GM12878 (cell line): ENCODE measurements at regions not wholly inside any gene's neighbourhood (a gene's known extent, or its start where the extent isn't known, plus 50 kb on each side); places are given as distances from the start of the nearest gene placed in this dataset.

ENCODE experiments used
- ATAC-seq: fragments of 200-7000 bp; cut with Tn5 transposase; 3 replicates; pipeline ENCODE4 v1.9.1; 2020; ENCODE audit warnings: mild to moderate bottlenecking, moderate library complexity
- BruUV-seq: library from RNA; stranded (reverse); fragments of 400-500 nt; replicated peaks from 2 replicates; lab custom pipeline; 2021; lab: Mats Ljungman, UMichigan
- CTCF ChIA-PET: fragments of 300-600 bp; sonication (Branson Sonifier 250); formaldehyde crosslinking; extraction: SDS; loops from one replicate; lab custom pipeline; 2021; ENCODE audit warnings: inconsistent platforms; lab: Yijun Ruan, JAX
- POLR2A ChIA-PET: fragments of 350-600 bp; formaldehyde crosslinking; extraction: SDS; loops from one replicate; lab custom pipeline; 2021; ENCODE audit warnings: inconsistent platforms; lab: Charles Lee
- RAD21 ChIA-PET: fragments of 300-600 bp; sonication (Branson Sonifier 250); formaldehyde crosslinking; loops from one replicate; lab custom pipeline; 2023; ENCODE audit warnings: antibody characterized with exemption; ENCODE audit not compliant: unreplicated experiment; lab: Charles Lee
- SMC1A ChIA-PET: fragments of 300-600 bp; sonication (Branson Sonifier 250); formaldehyde crosslinking; loops from one replicate; lab custom pipeline; 2023; ENCODE audit not compliant: unreplicated experiment, uncharacterized antibody; lab: Charles Lee
- DNase-seq: peaks from one replicate; pipeline ENCODE4 v3.0.0-alpha.2; 2011; ENCODE audit warnings: low read depth, low spot score
- FAIRE-seq: peaks from 3 replicates; lab custom pipeline; 2011; peaks lifted over from hg19 to GRCh38; lab: Jason Lieb, UNC
- H2AFZ ChIP-seq: 2 replicates; pipeline ENCODE4 v1.6.0; 2011; ENCODE audit warnings: low read depth, low read length, control low read depth; ENCODE audit not compliant: control insufficient read depth
- H3K27ac ChIP-seq: 2 replicates; pipeline ENCODE4 v1.5.1; 2011; ENCODE audit warnings: control low read depth; ENCODE audit not compliant: control insufficient read depth, insufficient read depth
- H3K27me3 ChIP-seq, 2 experiments: replicated peaks in 1 of 2; 2 replicates each; pipeline versions ENCODE4 v1.6.0 to v1.6.1; 2011; ENCODE audit warnings: low read length in 1 of 2; ENCODE audit not compliant: control insufficient read depth in 2 of 2, insufficient read depth in 2 of 2
- H3K36me3 ChIP-seq, 2 experiments: 2 replicates each; pipeline ENCODE4 v1.5.1; 2011; ENCODE audit warnings: low read length in 1 of 2; ENCODE audit not compliant: control insufficient read depth in 2 of 2, insufficient read depth in 2 of 2
- H3K4me1 ChIP-seq: 2 replicates; pipeline ENCODE4 v1.6.1; 2011; ENCODE audit warnings: mild to moderate bottlenecking, low read length, moderate library complexity, mixed read lengths; ENCODE audit not compliant: control insufficient read depth, insufficient read depth
- H3K4me2 ChIP-seq: 2 replicates; pipeline ENCODE4 v1.6.0; 2011; ENCODE audit warnings: control low read depth; ENCODE audit not compliant: control insufficient read depth, insufficient read depth
- H3K4me3 ChIP-seq: fragments of 200-600 bp; sonication (generic); 2 replicates; pipeline ENCODE4 v1.5.1; 2016
- H3K79me2 ChIP-seq: 2 replicates; pipeline ENCODE4 v1.6.0; 2011; ENCODE audit warnings: low read length; ENCODE audit not compliant: control insufficient read depth, insufficient read depth
- H3K9ac ChIP-seq: 2 replicates; pipeline ENCODE4 v1.8.0; 2011; ENCODE audit warnings: low read length, control low read depth, mixed read lengths; ENCODE audit not compliant: control insufficient read depth, insufficient read depth
- H3K9me3 ChIP-seq: replicated peaks from 3 replicates; pipeline ENCODE4 v1.5.1; 2011; ENCODE audit warnings: mild to moderate bottlenecking, low read length; ENCODE audit not compliant: control insufficient read depth, insufficient read depth
- H4K20me1 ChIP-seq: 2 replicates; pipeline ENCODE4 v1.6.0; 2011; ENCODE audit not compliant: control insufficient read depth, insufficient read depth
- CHD4 ChIP-seq: fragments of 200-600 bp; sonication (generic); IDR thresholded peaks from 2 replicates; pipeline ENCODE4 v1.6.1; 2016; ENCODE audit warnings: mild to moderate bottlenecking
- EZH2 ChIP-seq: IDR thresholded peaks from 2 replicates; pipeline ENCODE4 v1.6.1; 2012; ENCODE audit warnings: low read depth, mild to moderate bottlenecking, control low read depth, inconsistent platforms, low read length, borderline replicate concordance; ENCODE audit not compliant: control insufficient read depth
- HCFC1 ChIP-seq: fragments of 150-350 bp; IDR thresholded peaks from 2 replicates; pipeline ENCODE4 v1.6.1; 2014; ENCODE audit warnings: low read length
- HDAC6 ChIP-seq: fragments of 200-600 bp; sonication (generic); IDR thresholded peaks from one replicate; pipeline ENCODE4 v1.8.0; 2017; ENCODE audit warnings: antibody characterized with exemption; ENCODE audit not compliant: unreplicated experiment
- PAX5 ChIP-seq: IDR thresholded peaks from 2 replicates; pipeline ENCODE4 v1.6.1; 2011; ENCODE audit warnings: low read depth, low read length, borderline replicate concordance
- SREBF1 ChIP-seq: IDR thresholded peaks from 2 replicates; pipeline ENCODE4 v1.6.1; 2012; ENCODE audit warnings: mild to moderate bottlenecking, low read length
- WGBS: methylation state at CpG from one replicate; pipeline ENCODE4 v1.1.6; 2016; ENCODE audit warnings: low lambda C conversion rate; ENCODE audit not compliant: insufficient replicate concordance, insufficient coverage; ENCODE audit errors: missing lambda C conversion rate; 5-methylcytosine and 5-hydroxymethylcytosine counted together
- in situ Hi-C: fragments of 300-500 bp; cut with MboI; formaldehyde crosslinking; loops from 9 replicates; pipeline ENCODE4 v1.14.3; 2018; ENCODE audit warnings: mixed read lengths
- intact Hi-C: fragments of 100-400 bp; cut with micrococcal nuclease; formaldehyde crosslinking; loops from one replicate; pipeline ENCODE4 v1.14.2; 2022; ENCODE audit not compliant: unreplicated experiment
- TF ChIP-seq, protein P1 (sequence below): IDR thresholded peaks from 2 replicates; pipeline ENCODE4 v1.6.1; 2012; ENCODE audit warnings: low read depth, low read length, improper control_type of control experiment
- TF ChIP-seq, protein P2 (sequence below): fragments of 450-650 bp; IDR thresholded peaks from 2 replicates; pipeline ENCODE4 v1.6.1; 2017; ENCODE audit warnings: mild to moderate bottlenecking, low read depth, inconsistent platforms; ENCODE audit not compliant: poor library complexity, severe bottlenecking

GRCh38 chr1:118429856-118430255 lies 244.8 kb upstream of the SPAG17 start:
- WGBS: 0% methylated on average over 4 of the region's 4 CpGs
- in situ Hi-C loops (no loop called here), intact Hi-C loops (no loop called here)
- H3K27me3 ChIP-seq: no peaks in the 10 kb centered on the region
- TF ChIP-seq, protein P1, sequence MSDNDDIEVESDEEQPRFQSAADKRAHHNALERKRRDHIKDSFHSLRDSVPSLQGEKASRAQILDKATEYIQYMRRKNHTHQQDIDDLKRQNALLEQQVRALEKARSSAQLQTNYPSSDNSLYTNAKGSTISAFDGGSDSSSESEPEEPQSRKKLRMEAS: no peak
- TF ChIP-seq HDAC6: no peak
- no peak overlapping the region for H3K4me2 ChIP-seq
- H3K27ac ChIP-seq: no peak overlapping the region
- FAIRE-seq (no peak), ATAC-seq (no peak), DNase-seq (no peak)
- BruUV-seq: no TSS peak
- H3K79me2 ChIP-seq: no peaks in the 10 kb centered on the region
- ChIA-PET SMC1A (interaction anchor here (1.0 kb wide), 1 partner anchor 448 kb away, joined by 3 read pairs; no protein-coding TSS in a partner anchor), POLR2A (no interaction called here), RAD21 (interaction anchor here (0.6 to 0.7 kb wide), 2 partner anchors 136 to 355 kb away, joined by 3 read pairs; no protein-coding TSS in a partner anchor), CTCF (no interaction called here)
- no peaks in the 10 kb centered on the region for H4K20me1 ChIP-seq
- H3K9ac ChIP-seq: no peak overlapping the region
- H3K9me3 ChIP-seq: no peaks in the 10 kb centered on the region
- no peak overlapping the region for H2AFZ ChIP-seq
- no peak overlapping the region for H3K4me3 ChIP-seq
- no peaks in the 10 kb centered on the region for H3K36me3 ChIP-seq
- H3K4me1 ChIP-seq: no peaks in the 10 kb centered on the region

DNA sequence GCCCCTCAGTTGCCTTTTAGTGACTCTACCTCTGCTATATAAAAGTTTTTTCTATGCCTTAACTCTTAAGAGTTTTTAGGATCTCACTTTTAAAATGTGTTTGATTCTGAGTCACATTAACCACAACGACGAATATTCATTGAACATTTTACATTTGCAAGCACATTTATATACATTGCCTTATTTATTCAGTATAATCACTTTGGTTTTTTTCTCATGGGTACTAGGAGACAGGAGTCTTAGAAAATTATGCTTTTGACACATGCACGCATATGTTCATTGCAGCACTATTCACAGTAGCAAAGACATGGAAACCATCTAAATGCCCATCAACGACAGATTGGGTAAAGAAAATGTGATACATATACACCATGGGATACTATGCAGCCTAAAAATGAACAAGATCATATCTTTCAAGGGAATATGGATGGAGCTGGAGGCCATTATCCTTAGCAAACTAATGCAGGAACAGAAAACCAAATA lies 236.9 kb upstream of the SPAG17 start:
- H3K4me2 ChIP-seq: no peak overlapping the region
- no peak for DNase-seq
- no peaks in the 10 kb centered on the region for H3K79me2 ChIP-seq
- no peak overlapping the region for H3K9ac ChIP-seq
- no peak overlapping the region for H3K4me3 ChIP-seq
- TF ChIP-seq, protein P2, sequence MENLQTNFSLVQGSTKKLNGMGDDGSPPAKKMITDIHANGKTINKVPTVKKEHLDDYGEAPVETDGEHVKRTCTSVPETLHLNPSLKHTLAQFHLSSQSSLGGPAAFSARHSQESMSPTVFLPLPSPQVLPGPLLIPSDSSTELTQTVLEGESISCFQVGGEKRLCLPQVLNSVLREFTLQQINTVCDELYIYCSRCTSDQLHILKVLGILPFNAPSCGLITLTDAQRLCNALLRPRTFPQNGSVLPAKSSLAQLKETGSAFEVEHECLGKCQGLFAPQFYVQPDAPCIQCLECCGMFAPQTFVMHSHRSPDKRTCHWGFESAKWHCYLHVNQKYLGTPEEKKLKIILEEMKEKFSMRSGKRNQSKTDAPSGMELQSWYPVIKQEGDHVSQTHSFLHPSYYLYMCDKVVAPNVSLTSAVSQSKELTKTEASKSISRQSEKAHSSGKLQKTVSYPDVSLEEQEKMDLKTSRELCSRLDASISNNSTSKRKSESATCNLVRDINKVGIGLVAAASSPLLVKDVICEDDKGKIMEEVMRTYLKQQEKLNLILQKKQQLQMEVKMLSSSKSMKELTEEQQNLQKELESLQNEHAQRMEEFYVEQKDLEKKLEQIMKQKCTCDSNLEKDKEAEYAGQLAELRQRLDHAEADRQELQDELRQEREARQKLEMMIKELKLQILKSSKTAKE: no peak
- TF ChIP-seq HCFC1 (no peak), CHD4 (no peak), PAX5 (no peak), EZH2 (no peak), SREBF1 (no peak)
- FAIRE-seq: no peak
- H3K27ac ChIP-seq: no peak overlapping the region
- CTCF ChIA-PET: no interaction called here
- H3K27me3 ChIP-seq: no peaks in the 10 kb centered on the region
- H2AFZ ChIP-seq: no peak overlapping the region
- intact Hi-C loops: no loop called here
- SMC1A ChIA-PET: interaction anchor here (1.4 kb wide), 1 partner anchor 11 kb away, joined by 4 read pairs; no protein-coding TSS in a partner anchor
- RAD21 ChIA-PET: no interaction called here
- 35% methylated on average over 4 of the region's 4 CpGs for WGBS
- no peaks in the 10 kb centered on the region for H3K36me3 ChIP-seq
- POLR2A ChIA-PET: interaction anchor here (0.7 kb wide), 1 partner anchor 86 kb away, joined by 4 read pairs; no protein-coding TSS in a partner anchor
- no peaks in the 10 kb centered on the region for H3K9me3 ChIP-seq
- ATAC-seq: no peak
- H4K20me1 ChIP-seq: no peaks in the 10 kb centered on the region
- in situ Hi-C loops: no loop called here
- no TSS peak for BruUV-seq
- no peaks in the 10 kb centered on the region for H3K4me1 ChIP-seq
